B cell (primary cell): ENCODE measurements at regions not wholly inside any gene's neighbourhood (a gene's known extent, or its start where the extent isn't known, plus 50 kb on each side); places are given as distances from the start of the nearest gene placed in this dataset.

Source experiments
- ATAC-seq: fragments of 200-7000 bp; cut with Tn5 transposase; one replicate; pipeline ENCODE4 v1.10.0; 2021; ENCODE audit warnings: low read depth, mild to moderate bottlenecking, moderate number of reproducible peaks, moderate library complexity
- CTCF ChIA-PET: fragments of 350-600 bp; sonication (Branson Sonifier 250); formaldehyde crosslinking; loops from one replicate; lab custom pipeline; 2021; ENCODE audit warnings: antibody characterized with exemption, inconsistent platforms; lab: Charles Lee
- POLR2A ChIA-PET: fragments of 350-600 bp; sonication (Branson Sonifier 250); formaldehyde crosslinking; loops from one replicate; lab custom pipeline; 2021; ENCODE audit warnings: antibody characterized with exemption; lab: Charles Lee
- DNase-seq: peaks from one replicate; pipeline ENCODE4 v3.0.0; 2013
- H2AFZ ChIP-seq: 2 replicates; pipeline ENCODE4 v1.6.1; 2012; ENCODE audit warnings: mild to moderate bottlenecking, low read depth, low read length; ENCODE audit not compliant: insufficient read depth, poor library complexity, severe bottlenecking
- H3K27ac ChIP-seq, 2 donors: 1 replicate in 1 of 2; 2 replicates in 1 of 2; pipeline ENCODE4 v1.5.1; 2012 to 2013; ENCODE audit warnings: low read length in 2 of 2, mild to moderate bottlenecking in 2 of 2, moderate library complexity in 1 of 2
- H3K27me3 ChIP-seq, 4 experiments: fragments of 200-600 bp in 1 of 4; sonication (generic) in 1 of 4; replicated peaks in 1 of 4; 1 replicate in 2 of 4; 2 replicates in 2 of 4; pipeline versions ENCODE4 v1.6.1 to v1.7.0; 2013 to 2016; ENCODE audit warnings: low read length in 3 of 4, mild to moderate bottlenecking in 2 of 4, mixed read lengths in 1 of 4, moderate library complexity in 1 of 4; ENCODE audit not compliant: insufficient read depth in 4 of 4, control insufficient read depth in 3 of 4; ENCODE audit errors: control extremely low read depth in 1 of 4
- H3K36me3 ChIP-seq, 2 experiments: replicated peaks in 1 of 2; 1 replicate in 1 of 2; 2 replicates in 1 of 2; pipeline versions ENCODE4 v1.6.1 to v1.7.1; 2013; ENCODE audit warnings: low read length in 1 of 2; ENCODE audit not compliant: insufficient read depth in 2 of 2, control insufficient read depth in 1 of 2; ENCODE audit errors: control extremely low read depth in 1 of 2, extremely low read depth in 1 of 2
- H3K4me1 ChIP-seq, 2 donors: fragments of 200-600 bp in 1 of 2; sonication (generic) in 1 of 2; 1 replicate in 1 of 2; 2 replicates in 1 of 2; pipeline versions ENCODE4 v1.5.1 to v1.6.1; 2013 to 2017; ENCODE audit warnings: low read length in 2 of 2; ENCODE audit not compliant: control insufficient read depth in 2 of 2, insufficient read depth in 2 of 2
- H3K4me2 ChIP-seq: replicated peaks from 2 replicates; pipeline ENCODE3; 2012; ENCODE audit warnings: mild to moderate bottlenecking, low read depth, low read length; ENCODE audit not compliant: poor library complexity, severe bottlenecking
- H3K4me3 ChIP-seq, 5 experiments: fragments of 200-600 bp in 1 of 5; sonication (generic) in 1 of 5; 1 replicate in 3 of 5; 2 replicates in 2 of 5; pipeline versions ENCODE4 v1.5.1 to v1.7.0; 2011 to 2016; ENCODE audit warnings: low read length in 4 of 5, mild to moderate bottlenecking in 4 of 5, low read depth in 2 of 5, control low read depth in 1 of 5, moderate library complexity in 1 of 5; ENCODE audit not compliant: insufficient read depth in 1 of 5; ENCODE audit errors: control extremely low read depth in 1 of 5, extremely low read depth in 1 of 5
- H3K79me2 ChIP-seq: fragments of 200-600 bp; sonication (generic); one replicate; pipeline ENCODE4 v1.6.0; 2016; ENCODE audit warnings: low read length; ENCODE audit not compliant: control insufficient read depth, insufficient read depth
- H3K9ac ChIP-seq: fragments of 200-600 bp; sonication (generic); 2 replicates; pipeline ENCODE4 v1.6.1; 2017; ENCODE audit warnings: mild to moderate bottlenecking, low read length, moderate library complexity
- H3K9me3 ChIP-seq, 3 donors: one replicate each; pipeline versions ENCODE4 v1.6.1 to v1.7.1; 2013; ENCODE audit warnings: low read length in 2 of 3; ENCODE audit not compliant: control insufficient read depth in 2 of 3, insufficient read depth in 1 of 3; ENCODE audit errors: control extremely low read depth in 1 of 3
- H4K20me1 ChIP-seq: 2 replicates; pipeline ENCODE4 v1.6.0; 2012; ENCODE audit warnings: mild to moderate bottlenecking, low read length; ENCODE audit not compliant: insufficient read depth, control insufficient read depth, poor library complexity, severe bottlenecking
- H3K27ac Mint-ChIP-seq: one replicate; pipeline ENCODE4 v1.8.0; 2021; ENCODE audit warnings: mixed read lengths
- H3K27me3 Mint-ChIP-seq: one replicate; pipeline ENCODE4 v1.8.0; 2021; ENCODE audit warnings: mixed read lengths
- H3K4me1 Mint-ChIP-seq: one replicate; pipeline ENCODE4 v1.8.0; 2021; ENCODE audit warnings: mixed read lengths
- H3K4me3 Mint-ChIP-seq: one replicate; pipeline ENCODE4 v1.8.0; 2021; ENCODE audit warnings: mixed read lengths
- H3K9me3 Mint-ChIP-seq: one replicate; pipeline ENCODE4 v1.8.0; 2022; ENCODE audit warnings: mixed read lengths; ENCODE audit not compliant: insufficient read depth
- CTCF ChIP-seq: fragments of 200-600 bp; IDR thresholded peaks from one replicate; pipeline ENCODE4 v1.8.0; 2022; ENCODE audit warnings: antibody characterized with exemption, mild to moderate bottlenecking
- EZH2 ChIP-seq: IDR thresholded peaks from 2 replicates; pipeline ENCODE4 v1.6.1; 2012; ENCODE audit warnings: borderline replicate concordance, low read depth, mild to moderate bottlenecking, moderate library complexity, low read length; ENCODE audit not compliant: insufficient read depth, poor library complexity, severe bottlenecking
- WGBS: methylation state at CpG from one replicate; pipeline ENCODE4 v1.1.5; 2013; ENCODE audit warnings: missing lambda C conversion rate; ENCODE audit not compliant: insufficient coverage; 5-methylcytosine and 5-hydroxymethylcytosine counted together
- intact Hi-C: fragments of 100-400 bp; cut with micrococcal nuclease; formaldehyde crosslinking; loops from one replicate; pipeline ENCODE4 v1.10.0; 2022

- no peak for ATAC-seq
- H4K20me1 ChIP-seq = no peaks in the 10 kb centered on the region
- ChIA-PET POLR2A (no interaction called here), CTCF (no interaction called here)
- H3K27me3 ChIP-seq = peaks cover 0 to 43% (median 31%) of the 10 kb centered on the region in 4 experiments
- H3K27ac Mint-ChIP-seq = no peak overlapping the region
- no peak overlapping the region for H2AFZ ChIP-seq
- no peak overlapping the region for H3K9ac ChIP-seq
- H3K4me1 ChIP-seq = peaks cover 0 to 15% of the 10 kb centered on the region in 2 donors
- H3K4me1 Mint-ChIP-seq = peaks cover 3% of the 10 kb centered on the region
- H3K36me3 ChIP-seq = no peaks in the 10 kb centered on the region
- H3K27ac ChIP-seq = no peak overlapping the region
- H3K4me3 ChIP-seq = no peak overlapping the region
- peak overlapping the region; percentile 7 for H3K4me2 ChIP-seq
- DNase-seq = no peak
- no peak overlapping the region for H3K4me3 Mint-ChIP-seq
- H3K27me3 Mint-ChIP-seq = peaks cover 81% of the 10 kb centered on the region
- intact Hi-C loops = no loop called here
- no peaks in the 10 kb centered on the region for H3K9me3 Mint-ChIP-seq
- no peaks in the 10 kb centered on the region for H3K79me2 ChIP-seq
- TF ChIP-seq CTCF (no peak), EZH2 (no peak)
- H3K9me3 ChIP-seq = peaks cover 0 to 22% (median 0%) of the 10 kb centered on the region in 3 donors
- 21% methylated on average over 30 of the region's 42 CpGs for WGBS
These were observed 69.0 kb upstream of the TMEM33 start for GRCh38 chr4:41865981-41866798.

GRCh38 chr4:41865306-41865980 is 69.8 kb upstream of the TMEM33 start:
- no peak overlapping the region for H3K9ac ChIP-seq
- H3K9me3 ChIP-seq = peaks cover 0 to 22% (median 0%) of the 10 kb centered on the region in 3 donors
- no peaks in the 10 kb centered on the region for H3K79me2 ChIP-seq
- H3K9me3 Mint-ChIP-seq = no peaks in the 10 kb centered on the region
- no peak overlapping the region for H3K27ac ChIP-seq
- intact Hi-C loops = no loop called here
- POLR2A ChIA-PET = no interaction called here
- H3K4me1 ChIP-seq = peaks cover 0 to 15% of the 10 kb centered on the region in 2 donors
- no peak for TF ChIP-seq CTCF
- TF ChIP-seq EZH2 = no peak
- ATAC-seq = no peak
- no peak overlapping the region for H3K4me3 ChIP-seq
- no peak overlapping the region for H3K4me3 Mint-ChIP-seq
- CTCF ChIA-PET = no interaction called here
- no peaks in the 10 kb centered on the region for H3K36me3 ChIP-seq
- no peak overlapping the region for H3K27ac Mint-ChIP-seq
- peaks cover 75% of the 10 kb centered on the region for H3K27me3 Mint-ChIP-seq
- peak overlapping the region; percentile 7 for H3K4me2 ChIP-seq
- H2AFZ ChIP-seq = no peak overlapping the region
- WGBS = 19% methylated on average over 23 of the region's 33 CpGs
- H3K4me1 Mint-ChIP-seq = peaks cover 3% of the 10 kb centered on the region
- H4K20me1 ChIP-seq = no peaks in the 10 kb centered on the region
- no peak for DNase-seq
- peaks cover 0 to 43% (median 27%) of the 10 kb centered on the region in 4 experiments for H3K27me3 ChIP-seq
